Amniotic stem cell (primary cell): ENCODE measurements at regions not wholly inside any gene's neighbourhood (a gene's known extent, or its start where the extent isn't known, plus 50 kb on each side); places are given as distances from the start of the nearest gene placed in this dataset.

Source experiments
- DNase-seq: peaks from one replicate; lab custom pipeline; 2025; lab: John Stamatoyannopoulos, UW

DNA sequence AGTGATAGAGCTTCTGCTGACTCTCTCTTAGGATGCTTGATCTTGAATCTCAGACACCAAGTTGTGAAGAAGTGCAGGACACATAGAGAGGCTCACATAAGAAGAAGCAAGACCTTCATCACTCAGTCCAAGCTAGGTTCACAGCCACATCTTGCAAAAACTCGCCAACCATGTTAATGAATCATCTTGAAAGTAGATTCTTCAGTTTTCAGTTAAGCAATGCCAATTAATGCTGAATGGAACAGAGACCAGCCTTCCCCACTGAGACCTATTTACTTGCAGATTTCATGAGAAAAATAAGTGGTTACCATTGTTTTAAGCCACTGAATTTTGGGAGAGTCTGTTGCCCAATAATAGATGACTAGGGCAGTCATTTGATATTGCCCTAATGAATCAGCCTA is 217.7 kb upstream of the EDIL3 start:
- no peak for DNase-seq

DNA sequence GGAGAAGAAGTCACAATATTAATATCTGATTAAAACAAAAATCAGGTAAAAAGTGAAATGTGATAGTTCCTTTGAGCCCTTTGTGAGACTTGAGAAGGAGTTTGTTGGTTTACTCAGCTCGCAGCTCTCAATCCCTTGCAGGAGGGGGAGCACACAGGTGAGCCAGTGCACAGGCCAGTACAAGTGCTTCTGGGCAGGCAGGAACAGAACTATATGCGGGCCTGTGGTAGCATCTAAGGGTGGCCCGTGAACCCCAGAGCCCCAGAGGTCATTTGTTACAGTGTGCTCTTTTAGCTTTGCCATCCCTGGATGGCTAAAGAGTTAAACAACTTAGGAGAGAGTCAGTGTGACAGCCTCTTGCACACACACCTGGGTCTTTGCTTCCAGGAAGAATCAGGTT is 215.3 kb upstream of the EDIL3 start:
- DNase-seq: no peak

DNA sequence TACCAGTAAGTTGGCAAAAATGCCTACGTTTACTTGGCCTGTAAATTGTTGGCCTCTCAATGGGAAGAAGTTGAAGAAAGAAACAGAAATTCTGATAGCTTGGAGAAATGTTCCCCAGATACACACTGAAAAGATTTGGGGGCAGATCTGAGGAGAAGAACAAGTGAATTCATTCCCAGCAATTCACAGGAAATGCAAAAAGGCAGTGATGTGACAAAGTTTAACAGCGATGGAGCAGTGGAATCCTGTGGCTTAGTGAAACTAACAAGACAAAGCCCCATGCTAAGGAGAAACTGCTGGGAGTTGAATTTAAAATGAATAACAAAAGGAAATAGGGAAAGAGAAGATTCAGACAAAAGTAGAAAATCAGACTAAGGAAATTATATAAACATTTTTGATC is 213.2 kb upstream of the EDIL3 start:
- no peak for DNase-seq

DNA sequence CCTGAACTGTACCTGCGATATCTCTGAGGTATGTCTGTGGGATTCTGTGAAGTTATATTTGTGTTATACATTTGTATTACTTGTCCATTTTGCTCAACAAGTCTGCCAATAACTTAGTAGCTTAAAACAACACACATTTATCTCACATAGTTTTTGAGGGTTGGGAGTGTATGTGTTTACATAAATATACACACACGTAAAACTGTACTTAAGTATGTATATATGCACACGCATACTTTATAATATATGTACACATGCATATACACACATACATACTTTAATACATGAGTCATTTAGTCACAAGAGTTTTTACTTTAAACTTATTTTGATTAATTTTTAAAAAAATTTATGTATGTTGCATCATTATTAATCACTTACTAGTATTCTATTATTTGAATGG is 205.9 kb upstream of the EDIL3 start:
- no peak for DNase-seq

DNA sequence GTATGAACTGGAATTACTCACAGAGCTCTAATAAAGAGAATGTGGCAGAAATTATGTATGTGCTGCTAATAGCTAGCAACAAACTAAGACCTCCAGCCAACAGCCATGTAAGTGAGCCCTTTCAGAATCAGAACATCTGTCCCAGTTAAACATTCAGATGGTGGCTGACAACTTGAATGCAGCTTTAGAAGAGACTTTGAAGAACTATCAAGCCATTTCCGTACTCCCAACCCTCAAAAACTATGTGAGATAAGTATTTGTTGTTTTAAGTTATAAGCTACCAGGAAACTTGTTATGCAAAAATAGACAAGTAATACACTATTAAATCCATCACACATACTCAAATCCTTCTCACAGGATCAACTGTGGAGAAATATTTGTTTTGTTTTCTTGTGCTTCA is 205.2 kb upstream of the EDIL3 start:
- no peak for DNase-seq

DNA sequence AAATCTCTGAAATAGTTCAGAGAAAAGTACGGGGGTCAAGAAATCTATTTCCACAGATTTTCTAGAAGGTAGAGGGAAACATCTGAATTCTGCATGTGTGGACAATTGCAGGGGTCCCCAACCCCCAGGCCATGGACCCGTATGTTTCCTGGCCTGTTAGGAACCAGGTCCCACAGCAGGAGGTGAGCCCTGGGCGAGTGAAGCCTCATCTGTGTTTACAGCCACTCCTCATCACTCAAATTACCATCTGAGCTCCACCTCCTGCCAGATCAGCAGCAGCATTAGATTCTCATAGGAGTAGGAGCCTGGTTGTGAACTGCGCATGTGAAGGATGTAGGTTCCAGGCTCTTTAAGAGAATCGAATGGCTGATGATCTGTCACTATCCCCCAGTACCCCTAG is 200.5 kb upstream of the EDIL3 start:
- DNase-seq: no peak

DNA sequence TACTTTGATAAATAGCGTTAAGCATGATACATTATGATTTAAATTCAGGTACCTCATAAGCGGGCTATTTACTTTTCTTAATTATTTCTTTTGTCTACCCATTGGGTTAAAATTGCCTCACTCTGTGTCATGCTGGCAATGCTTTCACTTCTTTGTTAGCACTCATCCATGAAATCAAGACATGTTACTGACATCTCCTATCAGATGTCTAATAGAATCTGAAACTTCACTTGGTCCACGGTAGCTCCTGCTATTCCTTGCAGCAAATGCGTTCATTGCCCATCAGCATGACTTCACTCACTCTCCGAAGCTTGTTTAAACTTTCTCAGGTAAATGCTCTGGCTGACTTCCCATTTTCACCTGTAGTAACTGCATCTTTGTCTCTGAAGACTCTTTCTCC is 193.5 kb upstream of the EDIL3 start:
- DNase-seq: no peak

GRCh38 chr5:84573017-84573712 is 188.5 kb upstream of the EDIL3 start:
- DNase-seq: no peak

GRCh38 chr5:84569307-84569706 is 184.6 kb upstream of the EDIL3 start:
- no peak for DNase-seq

DNA sequence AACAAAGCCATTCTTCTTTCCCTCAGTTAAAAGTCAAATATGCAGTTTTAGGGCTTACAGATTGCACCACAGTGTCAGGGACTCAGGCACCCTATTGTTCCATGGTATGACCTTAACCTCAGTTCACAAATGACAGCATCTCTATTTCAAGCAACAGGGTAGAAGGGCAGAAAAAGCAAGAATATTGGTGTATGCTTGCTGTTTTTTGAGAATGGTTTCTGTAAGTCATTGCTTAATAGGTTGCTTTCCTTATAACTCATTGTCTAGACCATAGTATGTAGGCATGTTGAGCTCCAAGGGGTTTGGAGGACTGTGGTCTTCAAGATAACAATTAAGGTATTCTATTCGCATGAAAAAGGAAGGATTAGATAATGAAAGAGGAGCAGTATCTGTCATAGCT is 183.5 kb upstream of the EDIL3 start:
- no peak for DNase-seq

DNA sequence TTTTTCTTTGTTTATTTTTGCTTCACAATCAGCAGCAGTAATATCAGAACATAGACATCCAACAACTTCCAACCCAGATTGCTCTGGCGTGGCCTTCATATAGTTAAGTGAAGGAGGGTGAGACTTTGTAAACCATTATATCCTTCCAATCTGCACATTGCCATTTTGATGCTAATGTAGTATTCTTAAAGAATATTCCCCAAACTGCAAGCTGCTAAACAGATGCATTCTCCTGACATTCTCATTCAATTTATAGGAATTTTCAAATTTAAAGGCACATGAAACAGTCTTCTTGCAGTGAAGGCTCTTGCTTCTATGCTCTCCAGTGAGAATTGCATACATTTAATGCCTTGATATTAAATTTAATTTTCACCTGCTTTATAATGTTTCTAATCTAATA is 181.2 kb upstream of the EDIL3 start:
- DNase-seq: no peak

- peak; percentile 39 for DNase-seq
Observed at GRCh38 chr5:84564321-84565075, 179.8 kb upstream of the EDIL3 start.

DNA sequence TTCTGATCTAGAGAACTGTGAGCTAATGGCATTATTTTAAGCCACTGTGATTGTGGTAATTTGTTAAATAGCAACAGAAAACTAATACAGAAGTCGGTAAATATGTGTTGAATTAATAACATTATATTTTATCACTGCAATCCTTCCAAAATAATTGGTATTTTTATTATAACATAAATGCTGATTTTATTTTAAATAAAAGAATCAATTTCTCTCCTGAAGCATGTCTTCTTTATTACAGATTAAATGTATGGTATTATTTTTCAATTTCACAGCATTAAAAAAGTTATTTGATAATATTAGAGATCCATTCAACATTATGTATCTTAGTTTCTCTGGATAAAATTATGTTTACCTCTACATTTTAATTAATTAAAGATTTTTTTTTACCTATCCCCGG is 165.5 kb upstream of the EDIL3 start:
- no peak for DNase-seq

DNA sequence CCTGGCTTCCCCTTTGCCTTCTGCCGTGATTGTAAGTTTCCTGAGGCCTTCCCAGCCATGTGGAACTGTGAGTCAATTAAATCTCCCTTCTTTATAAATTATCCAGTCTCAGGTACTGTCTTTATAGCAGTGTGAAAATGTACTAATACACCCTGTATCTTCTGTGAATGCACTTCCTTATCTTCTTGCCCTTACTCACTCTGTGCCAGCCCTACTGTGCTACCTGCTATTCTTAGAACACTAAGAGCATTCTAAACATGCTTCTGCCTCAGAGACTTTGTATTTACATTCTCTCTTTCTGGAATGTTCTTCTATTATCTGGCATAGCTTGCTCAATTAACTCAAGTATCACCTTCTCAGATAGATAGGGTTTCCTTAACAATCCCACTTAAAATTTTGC is 164.4 kb upstream of the EDIL3 start:
- DNase-seq: no peak

DNA sequence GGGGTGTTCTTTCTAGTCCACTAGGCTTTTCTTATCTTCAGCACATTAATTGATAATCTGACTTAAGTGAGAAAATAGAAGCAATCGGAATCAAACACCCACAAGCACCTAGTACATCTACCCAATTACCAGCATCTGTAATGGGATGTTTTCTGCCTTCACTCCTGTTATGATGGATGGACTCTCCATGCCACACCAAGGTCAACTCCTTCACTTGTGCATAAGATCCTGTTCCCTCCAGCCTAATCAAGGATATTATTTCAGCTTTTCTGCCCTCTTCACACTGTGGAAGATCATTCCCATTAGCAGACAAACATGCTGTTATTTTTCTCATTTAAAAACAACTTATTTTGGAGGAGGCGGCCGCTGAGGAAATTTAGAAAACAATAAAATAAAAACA is 162.0 kb upstream of the EDIL3 start:
- no peak for DNase-seq

DNA sequence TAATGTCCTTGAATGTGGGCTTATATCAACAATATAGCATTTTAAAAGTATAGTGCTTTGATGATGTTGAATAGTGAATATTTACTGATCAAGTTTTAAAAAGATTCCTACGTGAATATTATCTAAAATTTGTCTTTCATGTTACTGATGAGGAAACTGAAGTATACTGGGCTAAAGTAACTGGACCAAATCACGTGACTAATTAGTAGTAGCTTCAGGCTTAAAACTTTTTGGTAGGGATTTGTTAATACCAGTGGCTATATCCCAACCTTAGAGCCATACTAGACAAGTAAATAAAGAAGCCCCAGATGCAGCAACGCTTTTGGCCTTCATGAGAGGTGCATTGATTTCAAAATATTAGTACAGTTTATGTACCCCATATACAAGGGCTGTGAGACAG is 152.1 kb upstream of the EDIL3 start:
- DNase-seq: no peak

- DNase-seq: no peak
Observed at GRCh38 chr5:84535281-84535680, 150.6 kb upstream of the EDIL3 start.

GRCh38 chr5:84524491-84524890 is 139.8 kb upstream of the EDIL3 start:
- DNase-seq: no peak

GRCh38 chr5:84518862-84519261 is 134.2 kb upstream of the EDIL3 start:
- DNase-seq: no peak

DNA sequence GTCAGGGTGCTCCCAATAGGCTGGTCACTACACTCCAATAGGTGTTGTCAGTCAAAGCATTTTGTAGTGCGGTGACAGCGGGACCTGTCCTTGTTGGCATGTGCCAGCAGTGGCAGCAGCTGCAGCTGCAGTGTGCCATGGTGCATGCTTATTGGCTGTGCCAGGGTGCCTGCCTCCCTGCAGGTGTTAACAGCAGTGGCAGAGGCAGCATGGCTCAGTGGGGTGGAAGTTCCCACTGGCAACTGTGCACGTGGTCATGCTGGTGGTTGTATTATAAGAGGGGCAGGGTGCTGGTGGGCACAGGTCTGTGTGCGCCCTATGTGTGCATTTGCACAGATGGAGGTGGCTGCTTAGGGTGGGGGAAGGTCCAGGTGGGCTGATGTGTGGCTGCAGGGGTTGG is 133.7 kb upstream of the EDIL3 start:
- DNase-seq: no peak

DNA sequence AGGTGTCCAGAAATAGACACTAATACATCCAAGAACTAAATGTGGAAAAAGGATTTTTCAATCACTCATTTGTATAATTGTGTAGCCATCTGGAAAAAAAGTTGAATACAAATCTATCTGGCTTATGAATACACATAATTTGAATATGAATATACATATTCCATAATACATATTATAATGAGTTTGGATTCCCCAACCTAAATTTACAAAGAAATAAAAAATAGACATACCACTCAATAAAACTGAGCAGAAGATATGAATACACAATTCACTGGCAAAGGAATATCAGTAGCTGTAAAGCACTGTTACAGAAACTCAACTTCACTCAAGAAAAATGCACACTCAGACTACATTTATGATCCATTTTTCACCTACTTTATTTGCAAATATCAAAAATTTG is 121.9 kb upstream of the EDIL3 start:
- no peak for DNase-seq

DNA sequence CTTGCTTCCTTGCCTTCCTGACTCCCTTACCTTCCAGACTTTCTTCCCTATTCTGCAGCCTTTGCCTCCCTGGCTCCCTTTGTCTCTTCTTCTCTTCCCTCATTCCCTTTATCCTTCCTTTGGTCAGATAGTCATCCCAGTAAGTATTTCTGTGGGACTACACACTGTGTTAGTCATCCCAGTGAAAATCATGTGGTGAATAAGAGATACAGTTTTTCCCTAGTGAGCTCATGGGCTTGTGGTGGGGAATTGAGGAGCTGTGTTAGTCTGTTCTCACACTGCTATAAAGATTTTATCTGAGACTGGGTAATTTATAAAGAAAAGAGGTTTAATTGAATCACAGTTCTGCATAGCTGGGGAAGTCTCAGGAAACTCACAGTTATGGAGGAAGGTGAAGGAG is 109.8 kb upstream of the EDIL3 start:
- peak; percentile 61 for DNase-seq

- DNase-seq: peak; percentile 50
Observed at GRCh38 chr5:84487963-84488362, 103.3 kb upstream of the EDIL3 start.
